Dermis microvascular lymphatic vessel endothelial cell (primary cell): ENCODE measurements at regions not wholly inside any gene's neighbourhood (a gene's known extent, or its start where the extent isn't known, plus 50 kb on each side); places are given as distances from the start of the nearest gene placed in this dataset.
A peak's percentile ranks its signal among the peaks of the same experiment; 100 is the strongest.

Source experiments
- DNase-seq, 2 donors: peaks; one replicate each; pipeline versions ENCODE4 v3.0.0 to v3.0.0-alpha.2; 2010; ENCODE audit warnings: low read depth in 2 of 2

DNA sequence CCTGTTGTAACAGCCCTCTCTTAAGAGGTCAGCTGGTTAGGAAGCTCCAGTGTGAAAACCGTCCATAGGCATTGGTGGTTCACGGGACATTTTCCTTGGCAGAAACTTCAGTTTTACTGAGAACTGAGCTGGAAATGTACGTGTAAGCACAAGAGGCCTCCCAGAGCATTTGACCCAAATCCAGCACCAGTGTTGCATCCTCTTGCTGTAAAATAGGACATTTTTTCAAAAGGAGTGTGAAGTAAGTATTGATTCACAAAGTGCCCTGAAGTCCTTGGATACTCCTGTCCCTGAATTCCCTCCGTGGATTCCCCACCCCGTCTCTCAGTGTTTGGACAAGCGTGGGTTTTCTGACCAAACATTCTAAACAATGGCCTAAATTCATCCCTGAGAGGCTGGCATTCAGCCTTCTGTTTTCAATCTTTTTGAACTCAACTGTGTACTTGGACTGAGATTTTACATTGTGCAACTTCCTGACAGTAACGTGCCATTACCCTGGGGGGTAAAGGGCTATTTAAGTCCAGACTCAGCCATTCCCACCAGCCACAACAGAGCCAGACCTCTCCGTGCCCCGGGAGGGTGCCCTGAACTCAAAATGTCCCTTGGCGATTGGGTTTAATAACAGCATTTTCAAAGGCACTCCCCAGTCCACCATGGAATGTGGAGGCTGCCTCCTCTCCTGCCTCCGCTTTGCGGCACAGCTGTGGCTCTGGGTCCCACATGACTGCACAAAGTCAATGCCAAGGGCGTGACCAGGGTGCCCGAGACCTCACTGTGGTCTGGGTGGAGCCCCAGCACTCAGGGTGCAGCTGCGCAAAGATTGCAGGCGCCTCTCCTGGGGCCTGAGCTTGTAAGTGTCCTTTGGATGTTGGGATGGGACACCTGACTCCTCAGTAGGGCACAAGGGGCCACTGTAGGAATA lies 92.7 kb upstream of the AFDN start:
- DNase-seq, result peak; percentile 86

- DNase-seq, result no peak
Measured at GRCh38 chr6:167734662-167735083, 92.0 kb upstream of the AFDN start.

GRCh38 chr6:167735084-167735950 lies 91.4 kb upstream of the AFDN start:
- peak in 1 of 2 donors; percentile 19 for DNase-seq

DNA sequence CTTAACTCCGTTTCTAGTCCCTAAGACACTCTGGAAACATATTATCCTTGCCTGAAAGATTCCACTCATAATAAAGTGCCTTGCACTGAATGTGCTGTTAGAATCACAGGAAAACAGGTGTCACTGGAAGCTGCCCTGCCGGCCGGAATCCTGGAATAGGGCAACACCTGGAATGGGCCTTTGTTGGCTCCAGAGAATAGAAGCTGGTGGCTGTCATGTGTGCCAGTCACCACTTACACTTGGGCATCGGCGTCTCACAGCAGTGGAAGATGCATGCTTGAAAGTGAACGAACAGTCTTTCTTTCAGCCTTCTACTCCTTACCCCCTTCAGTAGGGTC lies 90.8 kb upstream of the AFDN start:
- no peak for DNase-seq

GRCh38 chr6:167736486-167737204 lies 90.1 kb upstream of the AFDN start:
- DNase-seq, result no peak

- DNase-seq, result no peak
Measured at GRCh38 chr6:167737205-167737830, 89.4 kb upstream of the AFDN start.

- DNase-seq, result no peak
Measured at GRCh38 chr6:167738386-167738785, 88.3 kb upstream of the AFDN start.

DNA sequence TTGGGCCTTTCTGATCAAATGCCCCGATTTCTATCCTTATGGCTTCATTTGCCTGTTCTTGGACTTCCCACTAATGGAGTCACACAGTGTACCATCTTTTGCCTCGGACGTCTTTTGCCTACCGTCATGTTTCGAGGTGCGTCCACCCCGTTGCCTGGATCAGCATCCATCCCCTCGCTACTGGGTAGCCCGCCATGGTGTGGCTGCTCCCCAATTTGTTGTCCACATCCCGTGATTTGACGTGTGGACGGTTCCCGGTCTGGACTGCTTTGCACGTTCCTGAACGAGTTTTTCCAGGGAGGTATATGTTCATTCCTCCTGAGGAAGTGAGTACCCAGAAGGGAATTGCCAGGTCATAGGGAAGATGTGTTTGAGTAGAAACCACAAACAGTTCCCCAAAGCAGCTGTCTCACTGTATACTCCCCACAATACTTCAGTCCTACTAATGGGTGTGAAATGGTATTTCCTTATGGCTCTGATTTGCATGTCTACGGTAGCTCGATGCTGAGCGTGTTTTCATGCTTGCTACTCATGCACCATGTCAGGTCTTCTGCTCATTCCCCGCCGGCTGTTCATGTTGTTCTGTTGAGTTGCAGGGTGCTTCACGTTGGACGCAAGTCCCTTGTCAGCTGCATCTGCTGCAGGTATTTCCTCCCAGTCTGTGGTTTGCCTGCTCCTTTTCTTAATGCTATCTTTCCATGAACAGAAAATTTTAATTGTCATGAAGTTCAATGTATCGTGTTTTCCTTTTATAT lies 86.8 kb upstream of the AFDN start:
- no peak for DNase-seq

DNA sequence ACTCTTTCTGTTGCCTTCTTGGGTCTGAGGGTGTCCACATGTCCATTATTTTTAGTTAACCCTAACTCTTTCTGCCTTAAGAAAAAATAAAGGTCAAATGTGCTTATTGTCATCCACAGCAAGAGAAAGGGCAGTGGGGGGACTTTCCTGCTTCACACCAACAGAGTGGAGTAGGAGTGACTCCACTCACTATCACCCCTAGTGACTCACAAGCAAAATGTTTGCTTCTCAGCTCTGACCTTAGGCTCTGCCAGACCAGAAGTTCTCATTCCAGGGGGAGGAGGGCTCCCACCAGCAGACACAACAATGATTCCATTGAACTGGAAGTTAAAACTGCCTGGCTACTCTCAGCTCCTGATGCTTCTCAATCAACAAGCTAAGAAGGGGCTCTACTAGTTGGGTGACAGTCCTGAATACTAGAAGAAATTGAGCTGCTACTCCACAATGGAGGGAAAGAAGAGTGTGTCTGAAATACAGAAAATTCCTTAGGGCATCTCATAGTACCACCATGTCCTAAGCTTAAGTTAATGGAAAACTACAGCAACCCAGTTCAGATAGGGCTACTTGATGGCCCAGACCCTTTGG lies 83.9 kb upstream of the AFDN start:
- peak in 1 of 2 donors; percentile 13 for DNase-seq

- DNase-seq, result no peak
Measured at GRCh38 chr6:167744681-167745669, 81.7 kb upstream of the AFDN start.

DNA sequence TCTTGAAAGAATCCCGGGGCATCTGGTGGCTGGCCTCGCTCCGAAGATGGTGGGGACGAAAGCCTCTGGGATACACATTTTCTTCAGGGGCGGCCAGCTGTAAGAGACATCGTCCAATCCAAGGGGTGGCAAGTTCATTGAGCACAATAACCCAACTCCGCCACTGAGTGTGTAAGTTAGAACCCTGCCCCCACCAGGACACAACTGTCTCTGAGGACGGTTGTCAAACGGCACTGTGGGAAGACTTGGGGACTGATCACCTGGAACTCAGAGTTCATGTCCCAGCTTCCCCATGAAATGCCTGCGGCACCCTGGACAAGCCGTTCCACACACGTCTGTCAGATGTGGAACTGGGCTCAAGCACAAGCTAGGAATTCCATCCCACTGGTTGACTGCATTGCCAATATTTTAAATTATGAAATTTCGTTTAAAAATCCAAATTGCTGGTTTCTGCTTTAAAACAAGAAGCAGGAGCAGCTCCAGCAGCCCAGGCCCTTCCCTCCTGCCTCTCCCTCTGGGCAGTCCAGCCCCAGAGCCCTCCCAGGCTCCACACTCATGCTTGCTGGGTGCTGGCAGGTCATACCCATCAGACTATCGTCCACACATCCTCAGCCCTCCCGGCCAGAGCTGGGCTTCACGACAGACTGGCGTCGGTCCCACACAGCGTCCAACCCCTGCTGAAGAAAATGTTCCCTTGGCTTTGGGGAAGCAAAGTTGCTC lies 80.9 kb upstream of the AFDN start:
- no peak for DNase-seq

GRCh38 chr6:167746390-167746907 lies 80.3 kb upstream of the AFDN start:
- no peak for DNase-seq

- DNase-seq, result no peak
Measured at GRCh38 chr6:167746975-167747374, 79.7 kb upstream of the AFDN start.

- no peak for DNase-seq
Measured at GRCh38 chr6:167747645-167748044, 79.1 kb upstream of the AFDN start.

DNA sequence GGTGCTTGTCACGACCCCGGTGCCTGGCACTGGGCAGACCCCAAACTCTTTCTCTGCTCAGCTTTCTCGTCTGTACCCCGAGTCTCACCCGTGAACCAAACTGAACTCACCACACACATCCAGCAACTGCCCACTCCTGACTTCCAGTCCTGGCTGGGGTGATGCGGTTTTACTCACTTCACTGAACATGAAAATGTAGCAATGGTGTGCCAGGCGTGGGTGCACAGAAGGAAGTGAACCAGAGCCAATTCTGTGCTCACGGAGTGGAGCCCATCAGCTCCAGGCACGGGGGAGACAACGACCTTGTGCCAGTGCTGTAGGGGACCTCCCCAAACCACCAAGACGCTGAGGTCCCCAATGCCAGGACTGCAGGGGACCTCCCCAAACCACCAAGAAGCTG lies 78.7 kb upstream of the AFDN start:
- DNase-seq, result no peak

DNA sequence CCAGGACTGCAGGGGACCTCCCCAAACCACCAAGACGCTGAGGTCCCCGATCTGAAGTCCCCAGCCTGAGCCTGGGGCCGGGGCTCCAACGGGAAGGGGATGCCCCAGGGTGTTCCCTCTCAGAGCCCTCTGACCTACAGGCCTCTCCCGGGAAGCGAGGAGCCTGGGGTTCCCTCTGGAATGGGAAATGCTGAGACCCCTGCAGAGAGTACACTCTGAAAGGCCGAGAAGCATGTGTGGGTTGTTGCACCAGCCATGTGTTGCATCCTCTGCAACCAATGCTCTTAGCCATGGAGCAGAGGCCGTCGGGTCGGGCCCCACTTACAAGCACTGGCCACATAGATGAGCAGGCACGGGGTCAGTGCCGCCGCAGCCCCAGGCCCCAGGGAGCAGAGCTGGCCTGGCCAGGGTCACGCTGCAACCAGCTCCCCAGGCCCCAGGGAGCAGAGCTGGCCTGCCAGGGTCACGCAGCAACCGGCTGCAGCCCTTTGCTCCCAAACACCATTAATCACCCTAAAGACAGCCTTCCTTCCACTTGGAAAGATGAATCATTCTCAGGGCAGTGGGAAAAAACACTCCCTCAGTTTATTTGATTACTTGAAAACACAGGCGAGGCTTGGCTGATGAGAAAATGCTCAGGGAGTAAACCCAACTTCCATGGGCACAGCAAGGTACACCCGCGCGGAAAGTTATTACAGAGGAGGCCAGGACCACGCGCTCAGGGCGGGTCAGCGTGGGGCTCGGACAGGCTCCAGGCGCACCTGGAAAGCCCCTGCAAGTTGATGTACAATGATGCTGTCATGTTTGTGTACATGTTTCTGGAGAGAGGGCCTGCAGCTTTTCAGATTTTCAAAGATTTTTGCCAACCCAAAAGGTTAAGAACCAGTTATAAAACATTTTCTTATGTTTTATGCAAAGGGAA lies 78.0 kb upstream of the AFDN start:
- peak in 1 of 2 donors; percentile 24 for DNase-seq

DNA sequence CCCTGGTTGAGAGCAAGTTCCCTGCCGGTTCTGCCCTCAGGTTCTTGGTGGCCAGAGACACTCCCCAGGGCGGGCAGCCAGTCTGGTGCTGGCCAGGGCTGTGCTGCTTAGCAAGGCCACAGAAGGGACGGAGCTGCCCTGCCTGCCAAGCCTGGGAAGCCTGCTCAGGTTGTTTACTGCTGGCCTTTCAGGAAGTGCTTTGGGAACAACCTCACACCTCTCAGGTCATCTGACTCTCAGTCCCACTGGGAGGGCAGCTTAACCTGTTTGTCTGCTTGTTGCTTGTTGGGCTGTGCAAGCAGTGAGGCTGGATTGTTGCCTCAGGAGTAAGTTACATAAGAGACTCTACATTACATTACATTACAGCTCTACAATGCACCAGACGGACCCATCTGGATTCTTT lies 75.8 kb upstream of the AFDN start:
- peak in 1 of 2 donors; percentile 17 for DNase-seq
